Neural progenitor cell (in vitro differentiated cells): ENCODE measurements at regions not wholly inside any gene's neighbourhood (a gene's known extent, or its start where the extent isn't known, plus 50 kb on each side); places are given as distances from the start of the nearest gene placed in this dataset.

ENCODE experiments used
- CTCF ChIP-seq: fragments of 200-600 bp; sonication (generic); IDR thresholded peaks from 2 replicates; pipeline ENCODE4 v1.5.1; 2017; ENCODE audit warnings: antibody characterized with exemption, mild to moderate bottlenecking
- EZH2 ChIP-seq: fragments of 200-600 bp; sonication (generic); IDR thresholded peaks from 2 replicates; pipeline ENCODE4 v1.6.1; 2017; ENCODE audit warnings: antibody characterized with exemption, mild to moderate bottlenecking, moderate library complexity
- EZH2phosphoT487 ChIP-seq: fragments of 200-600 bp; sonication (generic); IDR thresholded peaks from 2 replicates; pipeline ENCODE4 v1.6.1; 2017; ENCODE audit warnings: antibody characterized with exemption

GRCh38 chrY:12271162-12271561 lies 429.9 kb upstream of the USP9Y start:
- TF ChIP-seq CTCF (no peak), EZH2phosphoT487 (no peak), EZH2 (no peak)
